SU-DHL-6 (cell line): ENCODE measurements at regions not wholly inside any gene's neighbourhood (a gene's known extent, or its start where the extent isn't known, plus 50 kb on each side); places are given as distances from the start of the nearest gene placed in this dataset.

Experiments
- CTCF ChIP-seq: fragments of 200-600 bp; sonication (generic); IDR thresholded peaks from one replicate; pipeline ENCODE4 v1.5.1; 2017; ENCODE audit warnings: antibody characterized with exemption, mild to moderate bottlenecking, low read length, moderate library complexity; ENCODE audit not compliant: insufficient read depth, poor library complexity, severe bottlenecking
- EZH2phosphoT487 ChIP-seq: fragments of 200-600 bp; sonication (generic), shearing (Covaris generic); conservative IDR thresholded peaks from 2 replicates; pipeline ENCODE4 v1.6.1; 2018; ENCODE audit warnings: mild to moderate bottlenecking, antibody characterized with exemption, low read length, moderate library complexity, mixed read lengths

- no peak for TF ChIP-seq CTCF
- TF ChIP-seq EZH2phosphoT487: no peak
Observed at GRCh38 chr2:133863106-133863800, 295.0 kb upstream of the NCKAP5 start.
